Left ventricle myocardium inferior (tissue), 1 donor: ENCODE measurements at regions not wholly inside any gene's neighbourhood (a gene's known extent, or its start where the extent isn't known, plus 50 kb on each side); places are given as distances from the start of the nearest gene placed in this dataset.

Experiments used
- DNase-seq: peaks from one replicate; pipeline ENCODE4 v3.0.0-alpha.2; 2020
- H3K27ac ChIP-seq: fragments of 200-600 bp; replicated peaks from 2 replicates; pipeline ENCODE4 v1.8.0; 2021
- H3K27me3 ChIP-seq: fragments of 200-600 bp; 2 replicates; pipeline ENCODE4 v1.8.0; 2021; ENCODE audit warnings: low read depth
- H3K36me3 ChIP-seq: fragments of 200-600 bp; 2 replicates; pipeline ENCODE4 v1.8.0; 2021
- H3K4me1 ChIP-seq: fragments of 200-600 bp; 2 replicates; pipeline ENCODE4 v1.8.0; 2021
- H3K4me3 ChIP-seq: fragments of 200-600 bp; 2 replicates; pipeline ENCODE4 v1.8.0; 2021; ENCODE audit warnings: mild to moderate bottlenecking, moderate library complexity
- H3K9me3 ChIP-seq: fragments of 200-600 bp; replicated peaks from 2 replicates; pipeline ENCODE4 v1.8.0; 2021
- CTCF ChIP-seq: fragments of 200-600 bp; IDR thresholded peaks from 2 replicates; pipeline ENCODE4 v1.8.0; 2021; ENCODE audit warnings: antibody characterized with exemption, mild to moderate bottlenecking, borderline replicate concordance
- intact Hi-C: fragments of 100-400 bp; cut with micrococcal nuclease; formaldehyde crosslinking; loops from one replicate; pipeline ENCODE4 v1.11.0; 2022
- donor health status: DM: no; HTN: yes; CAD: no; lungs with severe emphysema.

DNA sequence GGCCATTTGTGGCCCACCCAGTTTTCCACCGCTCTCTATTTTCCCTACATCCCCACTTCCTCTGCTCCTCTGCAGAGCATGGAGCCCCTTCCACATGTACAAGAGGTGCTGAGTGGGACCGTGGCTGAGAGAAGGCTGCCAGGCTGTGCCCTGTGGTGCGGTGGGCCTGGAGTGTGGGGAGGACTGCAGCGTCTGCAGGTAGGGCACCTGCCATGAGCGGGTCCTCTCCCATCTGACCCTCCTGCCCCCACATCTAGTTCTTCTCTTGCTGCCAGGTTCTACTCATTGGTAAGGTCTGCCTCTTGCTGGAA is 145.6 kb upstream of the FAM20C start:
- intact Hi-C loops = no loop called here
- DNase-seq = no peak
- no peak for TF ChIP-seq CTCF

GRCh38 chr7:51456-52068 is 140.8 kb upstream of the FAM20C start:
- intact Hi-C loops = no loop called here
- H3K4me1 ChIP-seq = no peaks in the 10 kb centered on the region
- H3K9me3 ChIP-seq = peaks cover 4% of the 10 kb centered on the region
- DNase-seq = no peak
- H3K27me3 ChIP-seq = peaks cover 3% of the 10 kb centered on the region
- no peak for TF ChIP-seq CTCF
- no peaks in the 10 kb centered on the region for H3K36me3 ChIP-seq
- H3K27ac ChIP-seq = no peak overlapping the region
- H3K4me3 ChIP-seq = no peak overlapping the region

More for the DNA sequence above, 145.6 kb upstream of the FAM20C start:
- H3K9me3 ChIP-seq = no peaks in the 10 kb centered on the region
- no peak overlapping the region for H3K4me3 ChIP-seq
- no peak overlapping the region for H3K27ac ChIP-seq
- H3K36me3 ChIP-seq = no peaks in the 10 kb centered on the region
- H3K27me3 ChIP-seq = peaks cover 35% of the 10 kb centered on the region
- H3K4me1 ChIP-seq = no peaks in the 10 kb centered on the region

DNA sequence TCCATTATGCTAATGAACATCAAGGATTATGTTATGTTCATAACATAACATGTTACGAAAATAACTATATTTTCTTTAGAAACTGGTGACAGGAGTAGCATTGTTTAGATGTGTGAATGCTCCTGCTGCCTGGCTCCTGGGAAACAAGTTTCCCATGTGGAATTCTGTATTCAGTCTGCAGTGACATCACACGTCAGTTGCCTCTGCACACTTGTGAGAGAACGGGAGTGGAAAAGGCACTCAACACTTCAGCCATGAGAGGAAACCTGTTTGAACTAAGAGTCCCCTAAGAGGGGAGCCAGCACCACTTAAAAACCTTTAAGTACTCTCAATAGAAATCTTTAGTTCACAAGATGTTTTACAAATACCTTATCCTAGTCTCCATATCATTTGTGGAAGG is 140.3 kb upstream of the FAM20C start:
- no peak for DNase-seq
- Histone ChIP-seq H3K36me3 (no peaks in the 10 kb centered on the region), H3K9me3 (peaks cover 4% of the 10 kb centered on the region), H3K4me3 (no peak overlapping the region), H3K27me3 (no peaks in the 10 kb centered on the region), H3K4me1 (no peaks in the 10 kb centered on the region), H3K27ac (no peak overlapping the region)
- no peak for TF ChIP-seq CTCF
- intact Hi-C loops = no loop called here

DNA sequence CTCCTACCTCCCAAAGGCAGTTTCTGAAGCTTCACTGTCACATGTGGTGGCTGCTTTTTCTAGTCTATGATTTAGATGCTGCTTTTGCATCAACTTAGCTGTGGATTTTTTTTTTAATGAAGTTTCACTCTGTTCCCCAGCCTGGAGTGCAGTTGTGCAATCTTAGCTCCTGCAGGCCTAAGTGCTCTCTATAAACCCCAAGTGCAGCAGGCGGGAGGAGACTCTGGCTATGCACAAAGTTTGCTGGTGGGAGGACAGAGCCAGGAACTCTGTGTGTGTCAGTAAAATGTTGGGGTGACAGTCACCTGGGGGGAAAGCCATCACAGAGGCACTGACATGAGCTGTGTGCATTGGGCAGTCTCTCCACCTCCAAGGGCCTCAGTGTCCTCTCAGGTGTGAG is 138.8 kb upstream of the FAM20C start:
- TF ChIP-seq CTCF = no peak
- H3K27ac ChIP-seq = no peak overlapping the region
- no peaks in the 10 kb centered on the region for H3K27me3 ChIP-seq
- no peak overlapping the region for H3K4me3 ChIP-seq
- H3K9me3 ChIP-seq = peaks cover 4% of the 10 kb centered on the region
- intact Hi-C loops = no loop called here
- no peaks in the 10 kb centered on the region for H3K4me1 ChIP-seq
- no peaks in the 10 kb centered on the region for H3K36me3 ChIP-seq
- no peak for DNase-seq

DNA sequence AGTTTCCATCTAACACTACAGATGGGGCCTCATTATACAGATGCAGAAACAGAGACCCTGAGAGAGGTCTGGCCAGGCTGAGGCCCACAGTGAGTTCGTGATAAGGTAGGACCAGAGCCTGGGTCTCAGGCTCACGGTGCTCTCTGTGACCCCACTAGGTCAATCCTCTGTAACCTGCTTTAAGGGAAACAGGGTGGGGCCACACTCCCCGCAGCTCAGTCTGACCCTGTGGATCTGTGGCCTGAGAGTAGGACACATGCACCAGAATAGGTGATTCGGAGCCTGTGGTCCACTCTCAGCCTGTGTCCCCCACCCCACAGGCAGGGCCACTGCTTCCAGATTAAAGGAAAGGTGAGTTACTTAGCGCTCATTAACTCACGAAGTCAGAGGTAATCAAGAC is 137.8 kb upstream of the FAM20C start:
- TF ChIP-seq CTCF = no peak
- intact Hi-C loops = no loop called here
- Histone ChIP-seq H3K4me3 (no peak overlapping the region), H3K27ac (no peak overlapping the region), H3K4me1 (no peaks in the 10 kb centered on the region), H3K27me3 (no peaks in the 10 kb centered on the region), H3K9me3 (peaks cover 4% of the 10 kb centered on the region), H3K36me3 (no peaks in the 10 kb centered on the region)
- no peak for DNase-seq

DNA sequence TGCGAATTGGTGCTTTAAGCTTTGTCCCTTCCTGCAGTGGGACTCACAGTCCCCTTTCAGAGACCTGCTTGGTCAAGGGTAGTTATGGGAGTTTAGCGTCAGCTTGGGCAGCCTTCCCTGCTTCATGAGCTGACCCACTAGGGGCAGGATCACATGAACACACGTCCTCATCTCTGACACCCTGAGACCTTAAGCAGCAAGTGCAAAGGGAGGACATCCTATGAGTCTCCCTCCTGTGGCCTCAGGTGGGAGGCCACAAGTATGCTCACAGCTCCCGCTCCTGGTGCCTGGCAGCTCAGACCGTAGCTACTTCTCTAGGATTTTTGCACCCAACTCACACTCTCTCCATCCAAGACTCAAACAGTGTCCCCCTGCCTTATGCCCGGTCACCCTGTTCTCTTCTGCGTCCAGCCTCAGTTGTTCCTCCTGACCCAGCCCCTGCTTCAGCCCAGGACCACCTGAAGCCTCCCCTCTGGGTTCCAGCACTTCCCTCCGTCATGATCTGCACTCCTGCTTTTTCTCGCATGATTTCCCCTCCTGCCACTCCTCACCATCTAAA is 136.6 kb upstream of the FAM20C start:
- Histone ChIP-seq H3K36me3 (no peaks in the 10 kb centered on the region), H3K9me3 (peaks cover 4% of the 10 kb centered on the region), H3K4me3 (no peak overlapping the region), H3K27me3 (no peaks in the 10 kb centered on the region), H3K27ac (no peak overlapping the region), H3K4me1 (no peaks in the 10 kb centered on the region)
- intact Hi-C loops = no loop called here
- TF ChIP-seq CTCF = no peak
- no peak for DNase-seq
